Karpas-422 (cell line): ENCODE measurements at regions not wholly inside any gene's neighbourhood (a gene's known extent, or its start where the extent isn't known, plus 50 kb on each side); places are given as distances from the start of the nearest gene placed in this dataset.
A peak's percentile ranks its signal among the peaks of the same experiment; 100 is the strongest.

ENCODE experiments used
- DNase-seq: peaks from one replicate; pipeline ENCODE4 v3.0.0-alpha.2; 2015
- H2AFZ ChIP-seq: fragments of 200-600 bp; sonication (generic); 2 replicates; pipeline ENCODE4 v1.6.1; 2014; ENCODE audit warnings: antibody characterized with exemption, low read length, mixed read lengths
- H3K27ac ChIP-seq: fragments of 200-600 bp; sonication (generic); 2 replicates; pipeline ENCODE4 v1.5.1; 2014; ENCODE audit warnings: mild to moderate bottlenecking, low read length, moderate library complexity
- H3K27me3 ChIP-seq: fragments of 200-600 bp; sonication (generic); 2 replicates; pipeline ENCODE4 v1.6.1; 2014; ENCODE audit warnings: low read length, mixed read lengths
- H3K36me3 ChIP-seq: fragments of 200-600 bp; sonication (generic); 2 replicates; pipeline ENCODE4 v1.6.1; 2014; ENCODE audit warnings: low read length, mixed read lengths; ENCODE audit not compliant: insufficient read depth
- H3K4me1 ChIP-seq: fragments of 200-600 bp; sonication (generic); 2 replicates; pipeline ENCODE4 v1.6.1; 2014; ENCODE audit warnings: mild to moderate bottlenecking, low read length, mixed read lengths
- H3K4me2 ChIP-seq: fragments of 200-600 bp; sonication (generic); 2 replicates; pipeline ENCODE4 v1.6.1; 2014; ENCODE audit warnings: low read length, low read depth, mild to moderate bottlenecking; ENCODE audit not compliant: poor library complexity, severe bottlenecking
- H3K4me3 ChIP-seq: fragments of 200-600 bp; sonication (generic); 2 replicates; pipeline ENCODE4 v1.5.1; 2014; ENCODE audit warnings: mild to moderate bottlenecking, antibody characterized with exemption, low read length, mixed read lengths
- H3K79me2 ChIP-seq: fragments of 200-600 bp; sonication (generic); 2 replicates; pipeline ENCODE4 v1.6.1; 2014; ENCODE audit warnings: mild to moderate bottlenecking, low read length, mixed read lengths
- H3K9ac ChIP-seq: fragments of 200-600 bp; sonication (generic); 2 replicates; pipeline ENCODE4 v1.6.0; 2014; ENCODE audit warnings: low read length
- H3K9me2 ChIP-seq: fragments of 200-600 bp; sonication (generic), shearing (Covaris generic); replicated peaks from 2 replicates; pipeline ENCODE4 v1.6.0; 2014; ENCODE audit warnings: mild to moderate bottlenecking, low read length, moderate library complexity; ENCODE audit not compliant: insufficient read depth
- H3K9me3 ChIP-seq: fragments of 300-700, 200-600 bp; sonication (generic); 2 replicates; pipeline ENCODE4 v1.6.1; 2014; ENCODE audit warnings: low read length, mixed read lengths
- H4K20me1 ChIP-seq: fragments of 200-600 bp; sonication (generic); 2 replicates; pipeline ENCODE4 v1.6.1; 2014; ENCODE audit warnings: mild to moderate bottlenecking, antibody characterized with exemption, low read length, low read depth; ENCODE audit not compliant: insufficient read depth

GRCh38 chr7:123401295-123401694 is 133.1 kb downstream of the IQUB start:
- no peak overlapping the region for H3K9ac ChIP-seq
- H3K4me1 ChIP-seq = no peaks in the 10 kb centered on the region
- H3K27ac ChIP-seq = no peak overlapping the region
- no peak overlapping the region for H3K4me3 ChIP-seq
- H3K27me3 ChIP-seq = no peaks in the 10 kb centered on the region
- no peaks in the 10 kb centered on the region for H3K36me3 ChIP-seq
- no peak overlapping the region for H2AFZ ChIP-seq
- DNase-seq = peak; percentile 45
- no peaks in the 10 kb centered on the region for H3K79me2 ChIP-seq
- H4K20me1 ChIP-seq = no peaks in the 10 kb centered on the region
- no peaks in the 10 kb centered on the region for H3K9me2 ChIP-seq
- no peak overlapping the region for H3K4me2 ChIP-seq
- no peaks in the 10 kb centered on the region for H3K9me3 ChIP-seq

GRCh38 chr7:123400196-123400595 is 134.2 kb downstream of the IQUB start:
- no peaks in the 10 kb centered on the region for H3K9me2 ChIP-seq
- no peaks in the 10 kb centered on the region for H4K20me1 ChIP-seq
- DNase-seq = no peak
- no peak overlapping the region for H3K4me2 ChIP-seq
- no peak overlapping the region for H3K4me3 ChIP-seq
- no peaks in the 10 kb centered on the region for H3K36me3 ChIP-seq
- no peak overlapping the region for H3K27ac ChIP-seq
- H3K27me3 ChIP-seq = no peaks in the 10 kb centered on the region
- no peak overlapping the region for H3K9ac ChIP-seq
- no peak overlapping the region for H2AFZ ChIP-seq
- H3K79me2 ChIP-seq = no peaks in the 10 kb centered on the region
- H3K4me1 ChIP-seq = no peaks in the 10 kb centered on the region
- no peaks in the 10 kb centered on the region for H3K9me3 ChIP-seq

GRCh38 chr7:123398921-123399320 is 135.5 kb downstream of the IQUB start:
- Histone ChIP-seq H3K4me1 (no peaks in the 10 kb centered on the region), H3K27me3 (no peaks in the 10 kb centered on the region), H3K36me3 (no peaks in the 10 kb centered on the region), H3K27ac (no peak overlapping the region), H3K9me2 (no peaks in the 10 kb centered on the region), H3K9ac (no peak overlapping the region), H2AFZ (no peak overlapping the region), H3K4me3 (no peak overlapping the region), H3K79me2 (no peaks in the 10 kb centered on the region), H3K9me3 (no peaks in the 10 kb centered on the region), H4K20me1 (no peaks in the 10 kb centered on the region), H3K4me2 (no peak overlapping the region)
- DNase-seq = no peak

GRCh38 chr7:123397746-123398338 is 136.6 kb downstream of the IQUB start:
- Histone ChIP-seq H3K36me3 (no peaks in the 10 kb centered on the region), H2AFZ (no peak overlapping the region), H4K20me1 (no peaks in the 10 kb centered on the region), H3K9me2 (no peaks in the 10 kb centered on the region), H3K4me1 (no peaks in the 10 kb centered on the region), H3K9ac (no peak overlapping the region), H3K4me3 (no peak overlapping the region), H3K27ac (no peak overlapping the region), H3K9me3 (no peaks in the 10 kb centered on the region), H3K79me2 (no peaks in the 10 kb centered on the region), H3K27me3 (no peaks in the 10 kb centered on the region), H3K4me2 (no peak overlapping the region)
- no peak for DNase-seq

GRCh38 chr7:123393623-123394022 is 140.8 kb downstream of the IQUB start:
- Histone ChIP-seq H3K36me3 (no peaks in the 10 kb centered on the region), H2AFZ (no peak overlapping the region), H3K79me2 (no peaks in the 10 kb centered on the region), H3K4me2 (no peak overlapping the region), H3K9me2 (no peaks in the 10 kb centered on the region), H3K9me3 (no peaks in the 10 kb centered on the region), H4K20me1 (no peaks in the 10 kb centered on the region), H3K27me3 (no peaks in the 10 kb centered on the region), H3K4me3 (no peak overlapping the region), H3K4me1 (no peaks in the 10 kb centered on the region), H3K27ac (no peak overlapping the region), H3K9ac (no peak overlapping the region)
- DNase-seq = no peak

GRCh38 chr7:123372368-123372767 is 162.0 kb downstream of the IQUB start:
- no peaks in the 10 kb centered on the region for H3K27me3 ChIP-seq
- no peak overlapping the region for H3K27ac ChIP-seq
- no peak overlapping the region for H3K9ac ChIP-seq
- no peaks in the 10 kb centered on the region for H3K9me3 ChIP-seq
- no peak overlapping the region for H3K4me2 ChIP-seq
- H3K4me1 ChIP-seq = no peaks in the 10 kb centered on the region
- no peaks in the 10 kb centered on the region for H3K9me2 ChIP-seq
- no peak for DNase-seq
- no peaks in the 10 kb centered on the region for H3K36me3 ChIP-seq
- no peaks in the 10 kb centered on the region for H3K79me2 ChIP-seq
- H4K20me1 ChIP-seq = no peaks in the 10 kb centered on the region
- H3K4me3 ChIP-seq = no peak overlapping the region
- no peak overlapping the region for H2AFZ ChIP-seq

- Histone ChIP-seq H3K9me2 (no peaks in the 10 kb centered on the region), H3K4me2 (no peak overlapping the region), H3K9me3 (no peaks in the 10 kb centered on the region), H3K27me3 (no peaks in the 10 kb centered on the region), H3K4me1 (no peaks in the 10 kb centered on the region), H3K27ac (no peak overlapping the region), H3K9ac (no peak overlapping the region), H3K36me3 (no peaks in the 10 kb centered on the region), H2AFZ (no peak overlapping the region), H3K79me2 (no peaks in the 10 kb centered on the region), H3K4me3 (no peak overlapping the region), H4K20me1 (no peaks in the 10 kb centered on the region)
- peak; percentile 78 for DNase-seq
Measured at GRCh38 chr7:123367484-123368122, 166.8 kb downstream of the IQUB start.

GRCh38 chr7:123367031-123367430 is 167.3 kb upstream of the SLC13A1 start:
- Histone ChIP-seq H3K4me3 (no peak overlapping the region), H3K4me2 (no peak overlapping the region), H4K20me1 (no peaks in the 10 kb centered on the region), H3K9me3 (no peaks in the 10 kb centered on the region), H3K79me2 (no peaks in the 10 kb centered on the region), H3K9me2 (no peaks in the 10 kb centered on the region), H3K4me1 (no peaks in the 10 kb centered on the region), H3K36me3 (no peaks in the 10 kb centered on the region), H2AFZ (no peak overlapping the region), H3K9ac (no peak overlapping the region), H3K27me3 (no peaks in the 10 kb centered on the region), H3K27ac (no peak overlapping the region)
- DNase-seq = no peak
